HG03558 (cell line): ENCODE measurements at regions not wholly inside any gene's neighbourhood (a gene's known extent, or its start where the extent isn't known, plus 50 kb on each side); places are given as distances from the start of the nearest gene placed in this dataset.

Experiments used
- ATAC-seq: cut with Tn5 transposase; IDR thresholded peaks from one replicate; pipeline ENCODE4 v1.9.1; 2021; ENCODE audit warnings: moderate number of reproducible peaks; ENCODE audit not compliant: unreplicated experiment; ENCODE audit errors: extremely low read depth

DNA sequence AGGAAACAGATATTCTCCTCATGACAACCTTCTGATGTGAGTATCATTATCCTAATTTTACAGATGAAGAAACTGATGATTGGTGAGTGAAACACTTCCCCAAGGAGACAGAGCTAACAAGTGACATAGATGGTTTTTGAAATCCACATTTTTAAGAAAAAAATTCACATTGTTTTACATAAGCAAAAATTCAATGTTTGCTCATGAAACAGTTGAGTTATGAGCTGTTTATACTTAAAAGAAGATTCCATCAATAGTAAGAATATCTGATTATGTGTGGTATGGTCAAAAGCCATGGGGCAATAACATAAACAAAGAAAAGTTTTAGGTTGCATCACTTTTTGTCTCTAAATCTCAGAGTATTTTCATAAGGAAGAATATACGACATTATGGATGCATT, 167.9 kb upstream of the PAPPA start:
- ATAC-seq, result no peak

DNA sequence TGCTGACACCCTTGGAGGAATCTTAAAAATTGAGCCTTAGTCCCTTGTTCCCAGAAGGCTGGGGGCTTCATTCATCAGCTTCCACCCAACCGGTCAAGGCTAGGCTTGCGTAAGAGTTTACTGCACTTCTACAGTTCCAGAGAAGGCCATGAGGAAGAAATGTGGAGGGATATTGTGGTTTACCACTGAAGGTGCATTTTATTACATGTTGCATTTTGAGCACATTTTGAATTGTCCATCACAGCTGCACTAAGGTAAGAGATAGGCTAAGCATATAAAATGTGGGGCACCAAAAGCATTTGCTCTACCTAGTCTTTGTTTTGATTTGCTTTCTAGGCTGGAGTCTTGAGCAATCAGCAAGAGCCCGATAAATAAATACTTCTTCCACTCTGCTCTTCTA, 167.1 kb upstream of the PAPPA start:
- no peak for ATAC-seq

DNA sequence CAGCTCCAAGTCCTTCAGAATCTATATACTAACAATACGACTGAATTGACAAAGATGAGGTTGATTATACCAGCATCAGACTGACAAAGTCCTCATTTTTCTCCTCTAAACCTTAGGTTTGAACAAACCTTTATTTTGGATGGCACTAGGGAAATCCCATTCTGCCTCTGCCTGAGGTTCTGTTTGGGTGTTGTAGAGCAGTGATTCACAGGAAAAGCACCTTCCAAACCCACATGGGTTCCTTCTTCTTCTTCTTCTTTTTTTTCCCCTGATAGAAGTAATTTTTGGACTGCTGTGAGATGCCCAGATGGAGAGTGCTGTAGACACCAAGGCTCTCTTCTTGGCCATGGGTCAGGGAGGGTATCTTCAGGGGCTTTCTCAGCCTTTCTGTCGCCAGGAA, 164.9 kb upstream of the PAPPA start:
- ATAC-seq, result no peak

DNA sequence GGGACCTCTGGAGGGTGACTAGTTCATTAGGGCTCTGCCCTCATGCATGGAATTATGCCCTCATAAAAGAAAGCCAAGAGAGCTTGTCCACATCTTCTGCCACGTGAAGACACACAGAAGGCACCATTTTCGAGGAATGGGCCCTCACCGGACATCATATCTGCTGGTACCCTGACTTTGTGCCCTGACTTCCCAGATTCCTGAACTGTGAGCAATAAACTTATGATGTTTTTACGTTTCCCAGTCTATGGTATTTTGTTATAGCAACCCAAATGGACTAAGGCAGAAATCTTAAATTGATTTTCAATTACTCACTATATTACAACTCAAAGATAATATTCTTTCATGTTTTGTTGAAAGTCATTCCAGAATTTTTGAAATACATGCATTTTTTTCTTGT, 163.8 kb upstream of the PAPPA start:
- ATAC-seq, result no peak

DNA sequence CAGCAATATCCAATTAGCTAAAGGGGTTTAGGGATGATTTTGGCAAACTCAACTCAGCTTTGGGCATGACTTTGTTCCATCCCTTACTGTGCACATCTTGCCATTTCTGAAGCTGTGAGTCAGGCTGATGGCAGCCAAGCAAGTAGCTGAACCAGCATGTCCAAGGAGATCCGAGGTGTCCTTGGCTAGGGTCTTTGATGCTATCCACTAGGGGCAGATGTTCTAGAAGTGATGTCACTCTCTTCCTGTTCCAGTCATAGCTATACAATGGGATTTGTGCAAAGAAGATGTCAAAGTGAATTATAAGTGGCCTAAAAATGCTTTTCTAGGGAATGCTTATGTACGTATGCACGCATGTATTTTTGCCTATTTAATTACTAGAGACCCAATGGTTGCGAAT, 160.8 kb upstream of the PAPPA start:
- ATAC-seq, result no peak

DNA sequence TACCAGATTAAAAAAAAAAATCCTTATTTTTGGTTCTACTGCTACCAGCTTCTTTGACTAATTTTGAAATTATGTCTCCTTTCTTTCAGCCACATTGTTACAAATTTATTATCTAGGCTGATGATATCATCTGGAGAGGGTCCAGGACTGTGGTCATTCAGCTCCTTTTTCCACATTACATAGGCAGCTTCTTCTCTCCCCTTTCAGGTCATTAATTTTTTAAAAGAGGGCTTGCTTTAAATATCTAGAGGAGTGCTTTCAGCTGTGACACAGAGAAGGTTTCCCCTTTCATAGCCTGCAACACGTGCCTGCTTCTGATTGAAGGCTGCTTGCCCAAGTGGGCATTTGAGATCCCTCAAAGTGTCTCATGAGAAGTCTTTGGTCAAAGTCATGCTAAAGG, 155.7 kb upstream of the PAPPA start:
- ATAC-seq, result no peak

DNA sequence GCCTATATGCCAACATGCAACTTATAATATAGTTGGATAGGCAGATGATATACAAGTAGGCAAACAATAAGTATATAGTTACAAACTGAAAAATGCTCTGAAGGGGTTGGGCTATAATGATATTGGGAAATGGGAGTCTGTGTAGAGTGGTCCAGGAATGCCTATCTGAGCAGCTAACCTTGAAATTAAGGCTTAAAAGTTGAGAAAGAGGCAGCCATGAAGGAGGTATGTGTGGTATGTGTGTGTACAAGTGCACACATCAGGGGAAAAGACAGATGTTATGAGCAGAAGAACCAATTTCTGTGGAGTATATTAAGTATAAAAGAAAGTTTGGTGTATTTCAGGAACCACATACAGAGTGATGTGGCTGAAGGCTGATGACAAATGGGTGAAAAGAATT, 154.9 kb upstream of the PAPPA start:
- no peak for ATAC-seq

DNA sequence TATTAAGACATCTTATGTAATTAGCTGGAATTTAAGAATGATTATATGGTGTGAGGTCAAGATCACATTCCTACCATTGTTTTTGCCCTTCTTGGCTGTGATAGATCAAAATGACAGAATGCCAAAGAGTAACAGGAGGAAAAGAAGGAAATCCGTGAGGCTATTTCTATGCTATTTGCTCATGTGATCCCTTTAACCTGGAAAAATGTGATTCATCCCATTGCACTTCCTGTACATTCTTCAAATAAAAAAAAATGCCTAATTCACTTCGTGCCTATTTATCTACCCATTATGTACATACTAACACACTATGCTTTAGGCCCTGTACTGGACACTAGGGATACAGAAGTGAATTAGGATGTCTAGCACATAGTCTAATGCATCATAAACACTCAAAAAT, 154.1 kb upstream of the PAPPA start:
- no peak for ATAC-seq

DNA sequence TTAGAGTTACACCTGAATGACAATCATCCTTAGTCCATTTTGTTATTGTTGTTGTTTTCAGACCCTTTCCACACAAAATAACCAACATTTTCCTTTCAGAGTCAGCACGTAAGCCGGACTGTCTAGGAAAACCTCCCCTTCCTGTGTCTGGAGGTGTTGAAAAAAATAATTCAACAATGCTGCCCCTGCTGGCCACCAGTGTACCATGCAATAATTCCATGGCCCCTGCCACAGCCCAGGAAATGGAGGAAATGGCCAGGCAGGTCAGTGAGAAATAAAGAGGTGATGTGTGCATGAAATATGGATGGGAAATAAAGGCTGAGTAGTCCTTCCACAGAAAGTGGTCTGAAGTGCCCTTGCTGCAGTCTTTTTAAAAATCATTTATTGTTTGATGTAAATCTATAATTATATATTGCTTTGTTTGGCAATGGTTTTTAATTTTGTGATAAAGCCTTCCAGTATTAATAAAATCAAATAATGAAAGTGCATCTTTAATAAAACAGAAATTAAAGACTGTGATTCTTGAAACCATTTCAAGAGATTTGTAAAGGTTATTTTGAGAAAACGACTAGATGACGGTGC, 152.8 kb upstream of the PAPPA start:
- no peak for ATAC-seq

DNA sequence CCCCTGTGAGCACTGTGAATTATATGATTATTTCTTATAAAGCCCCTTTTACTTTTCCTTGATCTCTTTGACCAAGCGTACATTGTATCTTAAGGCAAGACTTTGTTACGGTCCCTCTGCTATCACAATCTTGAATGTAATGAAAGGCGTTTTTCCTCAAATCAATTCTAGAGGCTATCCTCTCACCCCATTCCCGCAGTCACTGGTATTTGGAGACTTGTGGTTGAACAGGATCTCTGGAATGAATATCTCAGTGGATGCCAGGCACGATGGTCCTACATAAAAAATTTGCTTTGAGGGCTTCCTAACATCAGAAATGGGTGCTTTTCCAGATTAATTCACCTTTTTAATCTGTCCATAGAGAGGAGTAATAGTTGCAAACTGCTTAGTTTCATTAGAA, 151.4 kb upstream of the PAPPA start:
- no peak for ATAC-seq

DNA sequence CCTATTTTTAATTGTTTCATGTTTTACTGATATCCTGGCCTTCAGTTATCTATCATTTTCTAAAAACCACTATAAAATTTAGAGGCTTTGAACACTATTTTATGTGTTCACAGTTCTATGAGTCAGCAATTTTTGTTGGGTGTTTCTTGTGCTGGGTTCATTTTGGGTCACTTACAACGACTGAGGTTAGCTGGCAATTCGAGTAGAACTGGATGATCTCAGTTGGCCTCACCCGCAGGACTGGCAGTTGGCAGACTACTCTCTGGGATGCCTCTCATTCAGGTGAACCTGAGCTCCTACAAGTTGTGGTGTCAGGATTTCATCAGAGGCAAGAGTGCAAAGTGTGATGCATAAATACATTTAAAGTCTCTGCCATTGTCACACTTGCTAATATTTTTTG, 151.0 kb upstream of the PAPPA start:
- ATAC-seq, result no peak

DNA sequence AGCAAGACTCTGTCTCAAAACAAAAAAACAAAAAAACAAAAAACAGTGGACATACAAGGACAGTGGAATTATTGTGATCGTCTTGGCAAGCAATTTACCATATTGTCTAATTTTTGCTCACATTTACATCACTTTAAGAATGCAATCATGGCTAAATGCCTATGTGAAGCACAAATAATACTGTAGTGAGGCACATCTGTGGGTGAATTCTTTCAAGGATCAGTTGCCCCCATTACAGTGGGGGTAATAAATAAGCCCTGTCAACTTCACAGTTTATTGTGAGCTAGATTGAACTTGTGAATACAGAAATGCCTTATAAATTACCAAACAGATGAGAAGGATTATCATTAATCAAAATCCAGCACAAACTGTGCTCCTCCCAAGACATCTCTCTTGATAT, 150.2 kb upstream of the PAPPA start:
- no peak for ATAC-seq

DNA sequence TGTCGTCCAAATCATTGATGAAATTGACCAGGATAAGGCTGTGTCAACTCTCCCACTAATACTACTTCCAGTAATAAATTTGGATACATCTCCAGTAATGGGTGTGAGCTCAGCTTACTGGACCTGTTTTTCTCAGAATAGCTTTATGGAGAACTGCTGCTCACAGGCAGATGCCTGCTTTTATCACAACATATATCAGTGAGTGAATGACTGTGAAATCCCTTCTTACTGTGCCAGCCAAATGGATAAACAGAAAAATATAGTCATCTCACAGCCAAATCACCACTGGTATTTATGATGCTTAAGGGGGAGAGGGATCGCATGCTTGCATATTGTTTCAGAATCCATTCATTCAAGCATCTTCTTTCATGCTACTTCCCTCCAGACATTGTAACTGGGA, 148.4 kb upstream of the PAPPA start:
- no peak for ATAC-seq

DNA sequence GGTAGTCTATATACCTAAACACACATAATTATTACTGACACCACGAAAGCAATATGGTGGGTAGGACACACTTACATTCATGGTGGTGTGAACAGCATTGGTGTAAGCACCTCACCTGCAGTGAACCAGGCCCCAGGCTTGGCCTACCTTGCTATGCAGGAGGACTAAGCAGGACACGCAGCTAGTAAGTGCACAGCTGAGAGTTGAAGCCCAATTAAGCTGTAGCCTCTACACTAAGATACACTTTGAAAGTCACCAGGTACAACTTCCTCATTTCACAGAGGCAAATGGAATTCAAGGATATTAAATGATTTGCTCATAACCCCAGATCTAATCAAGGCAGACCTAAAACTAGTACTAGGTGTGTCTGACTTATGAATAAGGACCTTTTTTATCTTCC, 145.8 kb upstream of the PAPPA start:
- ATAC-seq, result no peak

DNA sequence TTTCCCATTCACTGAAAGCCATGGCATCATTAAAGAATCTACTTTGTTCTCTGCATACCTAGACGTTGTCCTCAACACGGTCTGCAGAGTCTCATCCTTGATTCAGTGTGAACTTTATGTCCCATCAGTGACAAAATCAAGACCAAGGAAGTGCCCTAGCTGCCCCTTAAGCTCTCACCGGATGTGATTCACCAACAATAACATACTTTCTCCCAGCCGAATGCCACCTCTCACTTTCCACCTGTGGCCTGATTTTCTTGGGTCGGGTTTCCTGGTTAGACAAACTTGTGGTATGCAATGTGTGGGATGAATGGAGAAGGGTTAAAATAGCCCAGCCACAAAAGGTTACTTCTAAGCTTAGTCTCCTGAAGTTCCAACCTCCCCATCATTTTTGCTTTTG, 145.3 kb upstream of the PAPPA start:
- ATAC-seq, result no peak

DNA sequence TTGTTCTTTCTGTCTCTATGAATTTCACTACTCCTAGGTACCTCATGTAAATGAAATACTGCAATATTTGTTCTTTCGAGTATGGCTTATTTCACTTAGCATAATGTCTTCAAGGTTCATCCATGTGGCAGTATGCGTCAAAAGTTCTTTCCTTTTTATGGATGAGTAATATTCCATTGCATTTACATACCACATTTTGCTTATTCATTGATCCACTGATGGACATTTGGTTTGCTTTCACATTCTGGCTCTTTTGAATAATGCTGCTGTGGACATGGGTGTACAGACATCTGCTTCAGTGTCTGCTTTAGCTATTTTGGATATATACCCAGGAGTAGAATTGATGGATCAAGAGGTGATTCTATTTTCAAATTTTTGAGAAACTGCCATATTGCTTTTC, 144.2 kb upstream of the PAPPA start:
- no peak for ATAC-seq

DNA sequence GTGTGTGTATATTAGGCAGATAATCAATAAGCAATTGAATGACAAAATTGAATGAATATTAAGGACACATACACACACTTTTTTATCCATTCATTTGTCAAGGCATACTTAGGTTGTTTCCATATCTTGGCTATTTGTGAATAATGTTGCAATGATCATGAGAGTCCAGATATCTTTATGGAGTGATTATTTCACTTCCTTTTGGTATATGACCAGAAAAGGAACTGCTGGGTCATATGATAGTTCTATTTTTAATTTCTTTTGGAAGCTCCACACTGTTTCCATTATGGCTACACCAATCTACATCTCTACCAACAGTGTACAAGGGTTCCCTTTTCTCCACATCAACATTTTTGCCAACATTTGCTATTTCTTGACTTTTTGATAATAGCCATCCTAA, 137.7 kb upstream of the PAPPA start:
- ATAC-seq, result no peak

DNA sequence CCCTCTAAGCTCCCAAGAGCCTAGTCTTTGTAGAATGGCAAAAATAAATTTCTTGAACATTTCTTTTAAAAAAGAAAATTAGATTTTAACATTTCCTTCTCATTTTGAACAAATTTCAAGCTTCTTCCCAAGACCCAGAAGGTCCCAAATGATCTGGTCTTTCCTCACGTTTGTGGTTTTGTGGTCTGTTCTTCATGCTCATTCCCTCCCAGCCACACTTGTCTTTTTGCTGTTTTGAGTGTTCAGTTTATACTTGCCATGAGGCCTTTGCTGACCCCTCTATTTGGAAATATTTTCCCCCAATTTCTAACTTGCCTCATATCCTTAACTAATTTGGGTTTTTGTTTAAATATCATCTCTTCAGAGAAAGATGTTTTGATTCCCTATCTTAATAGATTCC, 133.4 kb upstream of the PAPPA start:
- ATAC-seq, result no peak

DNA sequence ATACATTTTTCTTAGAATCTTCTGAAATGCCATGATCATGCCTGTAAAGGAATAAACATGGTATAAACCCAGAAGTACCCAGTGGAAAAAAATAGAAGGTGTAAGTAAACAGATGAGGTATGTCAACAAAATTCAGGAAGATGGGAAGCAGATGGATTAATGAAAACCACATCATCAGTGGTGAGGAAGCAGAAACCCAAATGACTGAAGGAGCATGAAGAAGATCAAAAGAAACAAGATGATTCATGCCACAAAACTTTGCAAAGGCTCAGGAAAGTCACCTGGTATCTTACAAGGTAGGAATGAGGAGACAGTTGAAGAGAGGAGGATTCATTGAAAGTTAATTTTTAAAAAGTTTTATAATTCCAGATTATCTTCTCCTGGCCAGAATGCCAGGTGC, 132.8 kb upstream of the PAPPA start:
- ATAC-seq, result no peak

DNA sequence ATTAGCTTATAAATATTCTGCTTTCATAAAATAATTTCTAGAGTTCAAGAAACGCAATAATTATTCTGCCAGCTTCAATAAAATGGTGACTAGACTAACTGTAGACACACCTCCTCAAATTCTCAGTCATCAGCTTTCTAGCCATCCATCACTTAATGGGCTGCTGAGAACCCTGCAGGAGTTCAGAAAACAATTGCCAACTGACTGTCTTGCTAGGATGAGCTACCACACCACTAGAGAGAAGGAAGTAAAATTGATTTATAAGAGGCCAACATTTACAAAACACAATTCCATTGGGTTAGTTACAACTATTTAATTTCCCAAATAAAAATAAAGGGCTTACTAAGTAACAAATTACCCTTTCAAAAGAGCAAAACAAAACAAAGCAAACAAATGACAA, 126.5 kb upstream of the PAPPA start:
- no peak for ATAC-seq

DNA sequence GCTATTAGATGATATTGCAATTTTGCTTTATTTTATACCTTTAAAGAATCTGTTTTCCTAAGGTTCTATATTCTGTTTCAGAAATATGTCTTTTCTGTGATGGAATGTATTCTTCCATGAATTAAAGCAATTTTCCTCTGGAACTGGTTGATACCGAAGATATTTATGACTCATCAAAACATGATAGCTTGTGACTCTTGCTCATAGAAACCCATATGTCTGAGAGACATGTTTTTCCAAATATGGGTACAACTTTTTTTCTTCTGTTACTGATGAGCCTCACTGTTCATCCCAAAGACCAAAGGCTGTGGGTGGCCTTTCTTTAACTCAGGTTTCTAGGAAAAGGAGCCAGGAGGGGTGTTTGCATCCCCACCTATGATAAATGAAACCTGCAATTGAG, 126.1 kb upstream of the PAPPA start:
- no peak for ATAC-seq

DNA sequence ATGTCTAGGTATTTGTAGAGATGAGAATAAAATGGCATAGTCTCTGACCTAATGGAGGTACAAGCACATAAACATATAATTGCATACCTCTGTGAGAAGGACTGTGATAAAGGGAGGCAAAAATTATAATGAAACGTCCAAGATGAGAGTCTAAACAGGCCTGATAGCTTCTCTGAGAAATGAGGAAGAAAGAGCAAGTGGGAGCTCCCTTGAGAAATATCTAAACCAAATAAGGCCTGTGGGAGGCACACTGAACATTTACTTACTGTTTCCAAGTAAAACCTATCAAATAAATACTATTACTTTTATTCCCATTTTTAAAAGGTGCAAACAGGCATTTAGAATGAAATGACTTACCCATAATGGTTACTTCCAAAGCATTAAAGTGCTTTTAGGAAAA, 125.6 kb upstream of the PAPPA start:
- ATAC-seq, result no peak

DNA sequence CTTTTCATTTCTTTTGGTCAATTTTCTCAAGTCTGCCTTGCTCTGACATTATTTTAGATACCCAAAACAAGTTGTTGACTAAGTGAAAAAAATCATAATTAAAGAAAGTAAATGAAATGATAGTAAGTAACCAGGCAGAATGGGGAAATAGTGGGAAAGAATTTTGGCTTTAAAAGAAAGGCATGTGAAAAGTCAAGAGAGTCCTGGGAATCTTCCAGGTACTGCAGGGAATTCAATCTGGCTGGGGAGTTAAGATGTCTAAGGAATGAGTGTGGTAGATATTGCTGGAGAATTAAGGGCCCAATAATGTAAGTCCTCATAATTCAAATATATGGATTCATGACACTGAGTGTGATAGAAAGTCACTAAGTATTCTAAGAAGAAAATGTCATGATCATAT, 123.1 kb upstream of the PAPPA start:
- ATAC-seq, result no peak
